ENCODE measurements at regions not wholly inside any gene's neighbourhood (a gene's known extent, or its start where the extent isn't known, plus 50 kb on each side); places are given as distances from the start of the nearest gene placed in this dataset.

DNA sequence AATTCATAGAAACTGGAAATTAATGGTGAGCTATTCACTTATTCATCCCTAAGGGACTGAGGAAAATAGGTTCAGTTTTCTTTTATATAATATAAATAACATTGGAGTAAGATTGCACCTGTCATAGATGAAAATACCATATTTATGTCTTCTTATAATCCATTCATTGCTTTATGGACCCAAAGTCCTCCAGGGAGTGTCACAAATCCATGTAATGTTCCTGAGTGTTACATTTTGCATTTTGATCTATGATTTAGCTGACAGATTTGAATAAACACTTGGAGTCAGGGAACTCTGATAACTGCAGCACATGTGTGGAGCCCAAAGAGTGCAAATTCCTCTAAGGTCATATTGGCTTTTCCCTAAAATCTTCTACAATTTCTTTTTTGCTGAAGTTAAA is 484.3 kb downstream of the MDFIC start:
- TF ChIP-seq, protein P1, sequence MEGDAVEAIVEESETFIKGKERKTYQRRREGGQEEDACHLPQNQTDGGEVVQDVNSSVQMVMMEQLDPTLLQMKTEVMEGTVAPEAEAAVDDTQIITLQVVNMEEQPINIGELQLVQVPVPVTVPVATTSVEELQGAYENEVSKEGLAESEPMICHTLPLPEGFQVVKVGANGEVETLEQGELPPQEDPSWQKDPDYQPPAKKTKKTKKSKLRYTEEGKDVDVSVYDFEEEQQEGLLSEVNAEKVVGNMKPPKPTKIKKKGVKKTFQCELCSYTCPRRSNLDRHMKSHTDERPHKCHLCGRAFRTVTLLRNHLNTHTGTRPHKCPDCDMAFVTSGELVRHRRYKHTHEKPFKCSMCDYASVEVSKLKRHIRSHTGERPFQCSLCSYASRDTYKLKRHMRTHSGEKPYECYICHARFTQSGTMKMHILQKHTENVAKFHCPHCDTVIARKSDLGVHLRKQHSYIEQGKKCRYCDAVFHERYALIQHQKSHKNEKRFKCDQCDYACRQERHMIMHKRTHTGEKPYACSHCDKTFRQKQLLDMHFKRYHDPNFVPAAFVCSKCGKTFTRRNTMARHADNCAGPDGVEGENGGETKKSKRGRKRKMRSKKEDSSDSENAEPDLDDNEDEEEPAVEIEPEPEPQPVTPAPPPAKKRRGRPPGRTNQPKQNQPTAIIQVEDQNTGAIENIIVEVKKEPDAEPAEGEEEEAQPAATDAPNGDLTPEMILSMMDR (conservative IDR thresholded peaks at IDR 0.05), result no peak
- no peak for TF ChIP-seq EZH2 (IDR thresholded peaks at IDR 0.05; ENCODE audit: low read depth)

Measured in PC-9 (cell line).